HL-60 (cell line): ENCODE measurements at regions not wholly inside any gene's neighbourhood (a gene's known extent, or its start where the extent isn't known, plus 50 kb on each side); places are given as distances from the start of the nearest gene placed in this dataset.

Source experiments
- DNase-seq, 2 experiments: peaks; one replicate each; pipeline ENCODE4 v3.0.0-alpha.2; 2010 to 2020; ENCODE audit warnings: low read depth in 1 of 2, low spot score in 1 of 2
- H3K27ac ChIP-seq: fragments of 250-450 bp; sonication (Bioruptor Pico); replicated peaks from 2 replicates; pipeline ENCODE4 v1.5.1; 2020; ENCODE audit warnings: mild to moderate bottlenecking, moderate library complexity
- H3K27me3 ChIP-seq: fragments of 250-450 bp; sonication (Bioruptor Pico); 2 replicates; pipeline ENCODE4 v1.5.1; 2021; ENCODE audit warnings: mild to moderate bottlenecking, moderate library complexity; ENCODE audit not compliant: insufficient read depth, poor library complexity, severe bottlenecking
- H3K4me3 ChIP-seq: replicated peaks from 2 replicates; pipeline ENCODE4 v1.5.1; 2011; ENCODE audit warnings: mild to moderate bottlenecking, control low read depth, low read length; ENCODE audit not compliant: insufficient read depth
- CTCF ChIP-seq: IDR thresholded peaks from one replicate; pipeline ENCODE4 v1.5.1; 2011; ENCODE audit warnings: low read length, control low read depth, inconsistent platforms; ENCODE audit not compliant: insufficient read depth
- GABPA ChIP-seq: IDR thresholded peaks from 2 replicates; pipeline ENCODE4 v1.6.1; 2012; ENCODE audit warnings: low read depth
- POLR2AphosphoS5 ChIP-seq: IDR thresholded peaks from 2 replicates; pipeline ENCODE4 v1.6.1; 2012; ENCODE audit warnings: low read depth
- REST ChIP-seq: IDR thresholded peaks from 2 replicates; pipeline ENCODE4 v1.6.1; 2012; ENCODE audit warnings: low read depth; ENCODE audit not compliant: insufficient replicate concordance
- SPI1 ChIP-seq: IDR thresholded peaks from 2 replicates; pipeline ENCODE4 v1.6.1; 2012; ENCODE audit warnings: low read depth, mild to moderate bottlenecking, borderline replicate concordance

GRCh38 chr13:61770681-61771080 lies 355.0 kb upstream of the PCDH20 start:
- H3K4me3 ChIP-seq, result no peak overlapping the region
- H3K27ac ChIP-seq, result no peak overlapping the region
- no peaks in the 10 kb centered on the region for H3K27me3 ChIP-seq
- TF ChIP-seq REST (no peak), POLR2AphosphoS5 (no peak), SPI1 (no peak), GABPA (no peak), CTCF (no peak)
- DNase-seq, result no peak

GRCh38 chr13:61768175-61768574 lies 352.5 kb upstream of the PCDH20 start:
- TF ChIP-seq POLR2AphosphoS5 (no peak), REST (no peak), SPI1 (no peak), GABPA (no peak)
- Histone ChIP-seq H3K27ac (no peak overlapping the region), H3K4me3 (no peak overlapping the region), H3K27me3 (no peaks in the 10 kb centered on the region)
- no peak for DNase-seq

- DNase-seq, result no peak
- H3K27ac ChIP-seq, result no peak overlapping the region
- no peak overlapping the region for H3K4me3 ChIP-seq
- TF ChIP-seq POLR2AphosphoS5, result no peak
- no peak for TF ChIP-seq SPI1
- no peak for TF ChIP-seq CTCF
- TF ChIP-seq REST, result no peak
- no peak for TF ChIP-seq GABPA
- no peaks in the 10 kb centered on the region for H3K27me3 ChIP-seq
Measured at GRCh38 chr13:61766667-61767058, 351.0 kb upstream of the PCDH20 start.
